ENCODE measurements at regions not wholly inside any gene's neighbourhood (a gene's known extent, or its start where the extent isn't known, plus 50 kb on each side); places are given as distances from the start of the nearest gene placed in this dataset.

DNA sequence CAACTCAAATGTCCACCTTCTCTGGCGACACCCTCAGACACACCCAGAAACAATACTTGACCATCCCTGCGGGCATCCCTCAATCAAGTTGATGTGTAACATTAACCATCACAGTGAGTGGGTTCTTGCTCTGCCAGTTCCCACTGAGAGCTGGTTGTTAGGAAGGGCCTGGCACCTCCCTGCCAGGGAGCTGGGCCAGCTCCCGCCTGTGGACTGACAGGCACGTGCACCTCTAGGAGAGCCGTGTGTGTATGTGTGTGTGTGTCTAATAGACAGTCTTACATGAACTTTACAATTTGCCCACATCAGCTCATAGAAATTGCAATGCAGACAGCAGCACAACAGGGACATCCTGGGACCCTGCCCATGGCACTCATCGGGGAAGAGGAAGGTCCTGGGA is 298.7 kb downstream of the SHANK2 start:
- no peak for TF ChIP-seq EZH2 (IDR thresholded peaks at IDR 0.05; ENCODE audit: insufficient read depth, poor library complexity, severe bottlenecking)
- TF ChIP-seq EZH2phosphoT487 (IDR thresholded peaks at IDR 0.05; ENCODE audit: insufficient read depth, low read depth), result no peak

All from GM23248 (cell line).